H1 (cell line): ENCODE measurements at regions not wholly inside any gene's neighbourhood (a gene's known extent, or its start where the extent isn't known, plus 50 kb on each side); places are given as distances from the start of the nearest gene placed in this dataset.

Experiments
- CTCF ChIA-PET: fragments of 300-600 bp; sonication (Branson Sonifier 250); formaldehyde crosslinking; loops from one replicate; lab custom pipeline; 2021; ENCODE audit not compliant: partially characterized antibody; lab: Charles Lee
- POLR2A ChIA-PET: fragments of 300-600 bp; sonication (Branson Sonifier 250); formaldehyde crosslinking; loops from one replicate; lab custom pipeline; 2021; ENCODE audit warnings: inconsistent platforms; ENCODE audit not compliant: partially characterized antibody; lab: Charles Lee
- DNase-seq, 2 experiments: peaks; one replicate each; pipeline versions ENCODE4 v3.0.0 to v3.0.0-alpha.2; 2010 to 2022; ENCODE audit warnings: low spot score in 2 of 2, low read depth in 1 of 2, mixed read lengths in 1 of 2
- FAIRE-seq: peaks from 2 replicates; lab custom pipeline; 2011; peaks lifted over from hg19 to GRCh38; lab: Jason Lieb, UNC
- H2AFZ ChIP-seq: 2 replicates; pipeline ENCODE4 v1.8.1; 2012; ENCODE audit warnings: low read length, inconsistent platforms
- H2AK5ac ChIP-seq: 2 replicates; pipeline ENCODE4 v1.6.1; 2013; ENCODE audit warnings: low read depth, low read length
- H2BK120ac ChIP-seq: replicated peaks from 2 replicates; pipeline ENCODE3; 2013; ENCODE audit warnings: low read depth, low read length, inconsistent platforms
- H2BK12ac ChIP-seq: 2 replicates; pipeline ENCODE4 v1.6.1; 2013; ENCODE audit warnings: low read depth, low read length
- H2BK15ac ChIP-seq: 2 replicates; pipeline ENCODE4 v1.6.1; 2013; ENCODE audit warnings: low read length
- H2BK20ac ChIP-seq: 2 replicates; pipeline ENCODE4 v1.6.1; 2013; ENCODE audit warnings: low read length
- H2BK5ac ChIP-seq: 2 replicates; pipeline ENCODE4 v1.6.1; 2013; ENCODE audit warnings: low read depth, low read length
- H3K14ac ChIP-seq: 2 replicates; pipeline ENCODE4 v1.6.1; 2013; ENCODE audit warnings: inconsistent platforms; ENCODE audit not compliant: insufficient read length
- H3K18ac ChIP-seq: 2 replicates; pipeline ENCODE4 v1.6.1; 2013; ENCODE audit warnings: low read length; ENCODE audit errors: extremely low read depth
- H3K23ac ChIP-seq: 2 replicates; pipeline ENCODE4 v1.6.1; 2013; ENCODE audit warnings: inconsistent platforms; ENCODE audit not compliant: insufficient read length
- H3K23me2 ChIP-seq: 2 replicates; pipeline ENCODE4 v1.6.1; 2013; ENCODE audit warnings: low read depth, low read length
- H3K27ac ChIP-seq: 2 replicates; pipeline ENCODE4 v1.6.1; 2011; ENCODE audit warnings: low read depth, low read length, inconsistent platforms
- H3K27me3 ChIP-seq, 4 experiments: replicated peaks in 1 of 4; 1 replicate in 1 of 4; 2 replicates in 3 of 4; pipeline versions ENCODE4 v1.6.1 to v1.8.1; 2011 to 2013; ENCODE audit warnings: low read length in 3 of 4, mild to moderate bottlenecking in 3 of 4, inconsistent platforms in 2 of 4, mixed read lengths in 2 of 4, moderate library complexity in 1 of 4; ENCODE audit not compliant: control insufficient read depth in 3 of 4, insufficient read depth in 3 of 4; ENCODE audit errors: extremely low read depth in 1 of 4
- H3K36me3 ChIP-seq, 4 experiments: 2 replicates each; pipeline versions ENCODE4 v1.6.1 to v1.8.1; 2011 to 2013; ENCODE audit warnings: mild to moderate bottlenecking in 4 of 4, low read length in 3 of 4, moderate library complexity in 2 of 4, control low read depth in 1 of 4, inconsistent platforms in 1 of 4; ENCODE audit not compliant: insufficient read depth in 4 of 4, control insufficient read depth in 2 of 4
- H3K4ac ChIP-seq: replicated peaks from 2 replicates; pipeline ENCODE3; 2013; ENCODE audit warnings: low read length, low read depth, mixed read lengths, inconsistent platforms; ENCODE audit not compliant: insufficient read length
- H3K4me1 ChIP-seq, 4 experiments: replicated peaks in 1 of 4; 1 replicate in 1 of 4; 2 replicates in 3 of 4; pipeline versions ENCODE4 v1.6.1 to v1.8.1; 2011 to 2013; ENCODE audit warnings: low read length in 3 of 4, inconsistent platforms in 2 of 4, mixed read lengths in 1 of 4; ENCODE audit not compliant: insufficient read depth in 4 of 4, control insufficient read depth in 3 of 4
- H3K4me2 ChIP-seq, 2 experiments: 2 replicates each; pipeline versions ENCODE4 v1.6.1 to v1.8.1; 2011 to 2013; ENCODE audit warnings: low read depth in 2 of 2, low read length in 2 of 2, control low read depth in 1 of 2, inconsistent platforms in 1 of 2, mild to moderate bottlenecking in 1 of 2; ENCODE audit not compliant: insufficient read depth in 1 of 2
- H3K4me3 ChIP-seq, 4 experiments: fragments of 200-600, 300-600 bp in 1 of 4; sonication (generic), shearing (Covaris generic), sonication (Bioruptor Twin) in 1 of 4; 2 replicates each; pipeline versions ENCODE4 v1.5.1 to v1.8.1; 2011 to 2016; ENCODE audit warnings: low read length in 4 of 4, low read depth in 3 of 4, control low read depth in 2 of 4, inconsistent platforms in 2 of 4, mild to moderate bottlenecking in 2 of 4, mixed read lengths in 1 of 4, moderate library complexity in 1 of 4; ENCODE audit not compliant: insufficient read depth in 2 of 4; ENCODE audit errors: extremely low read depth in 1 of 4
- H3K56ac ChIP-seq: replicated peaks from 2 replicates; pipeline ENCODE3; 2013; ENCODE audit warnings: low read depth, mild to moderate bottlenecking, mixed read lengths, low read length, inconsistent platforms; ENCODE audit not compliant: insufficient read length
- H3K79me1 ChIP-seq: 2 replicates; pipeline ENCODE4 v1.6.1; 2013; ENCODE audit warnings: low read depth, low read length, control low read depth
- H3K79me2 ChIP-seq, 2 experiments: 2 replicates each; pipeline versions ENCODE4 v1.6.1 to v1.8.1; 2012 to 2013; ENCODE audit warnings: low read length in 2 of 2, mild to moderate bottlenecking in 2 of 2, inconsistent platforms in 1 of 2; ENCODE audit not compliant: insufficient read depth in 2 of 2, control insufficient read depth in 1 of 2
- H3K9ac ChIP-seq, 4 experiments: replicated peaks in 1 of 4; 1 replicate in 1 of 4; 2 replicates in 3 of 4; pipeline versions ENCODE4 v1.6.1 to v1.8.1; 2011 to 2013; ENCODE audit warnings: low read depth in 3 of 4, low read length in 3 of 4, control low read depth in 2 of 4, mild to moderate bottlenecking in 2 of 4, moderate library complexity in 2 of 4, inconsistent platforms in 1 of 4; ENCODE audit errors: extremely low read depth in 1 of 4
- H3K9me3 ChIP-seq, 2 experiments: 2 replicates each; pipeline versions ENCODE4 v1.6.1 to v1.8.1; 2012 to 2013; ENCODE audit warnings: mild to moderate bottlenecking in 2 of 2, moderate library complexity in 2 of 2, control low read depth in 1 of 2, inconsistent platforms in 1 of 2, low read depth in 1 of 2, low read length in 1 of 2, mixed read lengths in 1 of 2; ENCODE audit not compliant: insufficient read depth in 2 of 2
- H4K20me1 ChIP-seq, 2 experiments: replicated peaks in 1 of 2; 2 replicates each; pipeline versions ENCODE3 to v1.8.1; 2011 to 2013; ENCODE audit warnings: inconsistent platforms in 2 of 2, low read length in 2 of 2, mild to moderate bottlenecking in 1 of 2; ENCODE audit not compliant: insufficient read depth in 2 of 2, control insufficient read depth in 1 of 2
- H4K5ac ChIP-seq: 2 replicates; pipeline ENCODE4 v1.6.1; 2013; ENCODE audit warnings: low read length, low read depth, mixed read lengths, inconsistent platforms; ENCODE audit not compliant: insufficient read length
- H4K8ac ChIP-seq: 2 replicates; pipeline ENCODE4 v1.8.0; 2013; ENCODE audit warnings: mild to moderate bottlenecking, moderate library complexity, low read length, inconsistent platforms; ENCODE audit not compliant: insufficient read depth; ENCODE audit errors: extremely low read depth
- H4K91ac ChIP-seq: replicated peaks from 2 replicates; pipeline ENCODE3; 2013; ENCODE audit warnings: low read length, mixed read lengths, inconsistent platforms; ENCODE audit not compliant: insufficient read length
- BACH1 ChIP-seq: IDR thresholded peaks from 2 replicates; pipeline ENCODE4 v1.6.1; 2012; ENCODE audit warnings: low read length, improper control_type of control experiment
- CBX5 ChIP-seq: fragments of 300-800, 300-1000 bp; sonication (generic); IDR thresholded peaks from 2 replicates; pipeline ENCODE4 v1.7.1; 2016; ENCODE audit warnings: antibody characterized with exemption, low read length, low read depth
- CREB1 ChIP-seq: IDR thresholded peaks from 2 replicates; pipeline ENCODE4 v1.6.1; 2012; ENCODE audit warnings: inconsistent platforms
- EGR1 ChIP-seq: IDR thresholded peaks from 2 replicates; pipeline ENCODE4 v1.6.1; 2011; ENCODE audit warnings: low read depth, low read length, borderline replicate concordance
- EP300 ChIP-seq, 2 experiments: IDR thresholded peaks; 1 replicate in 1 of 2; 2 replicates in 1 of 2; pipeline ENCODE4 v1.6.1; 2011 to 2012; ENCODE audit warnings: low read depth in 2 of 2, low read length in 2 of 2, mild to moderate bottlenecking in 2 of 2, borderline replicate concordance in 1 of 2, inconsistent platforms in 1 of 2, moderate library complexity in 1 of 2
- KDM5A ChIP-seq: fragments of 200-600 bp; IDR thresholded peaks from 2 replicates; pipeline ENCODE4 v1.7.1; 2012; ENCODE audit warnings: mild to moderate bottlenecking, low read length, inconsistent platforms, mixed read lengths
- RFX5 ChIP-seq: IDR thresholded peaks from 2 replicates; pipeline ENCODE4 v1.6.1; 2011; ENCODE audit warnings: low read depth, low read length, improper control_type of control experiment, borderline replicate concordance
- SAP30 ChIP-seq: fragments of 300-600 bp; sonication (generic); IDR thresholded peaks from 2 replicates; pipeline ENCODE4 v1.7.1; 2012; ENCODE audit warnings: low read length, moderate library complexity, mild to moderate bottlenecking, inconsistent platforms; ENCODE audit not compliant: insufficient read depth, insufficient replicate concordance
- SIRT6 ChIP-seq: IDR thresholded peaks from one replicate; pipeline ENCODE4 v1.7.1; 2012; ENCODE audit warnings: low read length, inconsistent platforms
- TAF1 ChIP-seq: IDR thresholded peaks from 2 replicates; pipeline ENCODE4 v1.6.1; 2011; ENCODE audit warnings: mild to moderate bottlenecking, low read depth, low read length
- WGBS, 2 experiments: shearing (Covaris generic) in 1 of 2; methylation state at CpG; one replicate each; pipeline versions ENCODE4 v1.1.6 to v1.1.7; 2013 to 2015; ENCODE audit warnings: low lambda C conversion rate in 2 of 2, mixed read lengths in 2 of 2, inconsistent platforms in 1 of 2, low coverage in 1 of 2, missing lambda C conversion rate in 1 of 2; ENCODE audit not compliant: insufficient replicate concordance in 2 of 2, insufficient coverage in 1 of 2, insufficient read length in 1 of 2; ENCODE audit errors: extremely low coverage in 1 of 2, missing lambda C conversion rate in 1 of 2; 5-methylcytosine and 5-hydroxymethylcytosine counted together

DNA sequence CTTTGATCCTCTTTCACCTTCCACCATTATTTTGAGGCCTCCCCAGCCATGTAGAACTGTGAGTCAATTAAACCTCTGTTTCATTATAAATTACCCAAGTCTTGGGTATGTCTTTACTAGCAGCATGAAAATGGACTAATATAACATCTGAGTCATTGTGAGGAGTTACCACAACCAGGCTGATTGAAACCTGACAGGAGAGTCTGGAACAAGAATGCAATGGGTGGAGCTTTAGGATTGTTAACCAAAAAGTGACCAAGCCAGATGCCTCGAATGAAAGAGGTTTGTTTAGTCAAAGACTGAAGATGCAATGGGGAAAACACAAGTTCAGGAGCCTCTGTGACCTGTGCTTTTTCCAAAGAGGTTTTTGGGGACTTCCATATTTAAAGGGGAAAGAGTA lies 659.0 kb downstream of the SLITRK6 start:
- Histone ChIP-seq H3K79me2 (no peaks in the 10 kb centered on the region), H4K91ac (no peak overlapping the region), H2BK12ac (no peak overlapping the region), H3K56ac (no peak overlapping the region), H2BK5ac (no peak overlapping the region), H3K79me1 (no peaks in the 10 kb centered on the region), H3K14ac (no peak overlapping the region), H3K4me2 (no peak overlapping the region), H3K36me3 (no peaks in the 10 kb centered on the region), H3K4ac (no peak overlapping the region), H3K9ac (no peak overlapping the region), H3K4me1 (peaks cover 0 to 9% (median 0%) of the 10 kb centered on the region in 4 experiments; a peak in 2 of 7 replicates), H4K5ac (no peak overlapping the region), H4K8ac (no peak overlapping the region), H2BK20ac (no peak overlapping the region), H3K4me3 (no peak overlapping the region), H3K27me3 (no peaks in the 10 kb centered on the region), H3K9me3 (no peaks in the 10 kb centered on the region)
- CTCF ChIA-PET, result interaction anchor here (1.0 kb wide), 1 partner anchor 395 kb away, joined by 3 read pairs; no protein-coding TSS in a partner anchor
- no peak for FAIRE-seq
- TF ChIP-seq CBX5 (no peak), TAF1 (no peak), KDM5A (no peak), SAP30 (no peak), EP300 (IDR thresholded peaks at IDR 0.05; ENCODE audit: borderline replicate concordance in 1 of 2, low read depth in 2 of 2, low read length in 2 of 2) (no peak), BACH1 (no peak), EGR1 (no peak), CREB1 (no peak), RFX5 (no peak), SIRT6 (no peak)
- TF ChIP-seq, all 59 proteins: peak for 0
- H2AK5ac ChIP-seq, result no peak overlapping the region
- no peak overlapping the region for H2BK15ac ChIP-seq
- no peak for DNase-seq
- no peak overlapping the region for H3K27ac ChIP-seq
- POLR2A ChIA-PET, result no interaction called here
- H3K23ac ChIP-seq, result no peak overlapping the region
- 57% methylated on average over 1 of the region's 1 CpG; no CpG with 5 or more reads in 1 of the 2 experiments for WGBS, 2 experiments
- H2BK120ac ChIP-seq, result no peak overlapping the region
- no peak overlapping the region for H3K18ac ChIP-seq
- H4K20me1 ChIP-seq, result no peaks in the 10 kb centered on the region
- no peak overlapping the region for H2AFZ ChIP-seq
- no peaks in the 10 kb centered on the region for H3K23me2 ChIP-seq
